ENCODE measurements at regions not wholly inside any gene's neighbourhood (a gene's known extent, or its start where the extent isn't known, plus 50 kb on each side); places are given as distances from the start of the nearest gene placed in this dataset.
"Not testable (repeated sequence)": the region's sequence is repeated elsewhere in the genome, so short reads cannot be mapped to it uniquely, and the experiment has no call there.

- H3K4me3 ChIP-seq (ENCODE audit: low read depth, low read length) = no peak overlapping the region
- TF ChIP-seq CTCF (conservative IDR thresholded peaks at IDR 0.05; ENCODE audit: low read depth, low read length) = no peak
- no peak for DNase-seq (ENCODE audit: low read depth)
Observed at GRCh38 chr17:27950995-27951394, 57.8 kb upstream of the LYRM9 start.

GRCh38 chr17:27951872-27952271, 58.7 kb upstream of the LYRM9 start:
- no peak for TF ChIP-seq CTCF (conservative IDR thresholded peaks at IDR 0.05; ENCODE audit: low read depth, low read length)
- DNase-seq (ENCODE audit: low read depth) = no peak
- no peak overlapping the region for H3K4me3 ChIP-seq (ENCODE audit: low read depth, low read length)

GRCh38 chr17:27952366-27952765, 59.2 kb upstream of the LYRM9 start:
- no peak for DNase-seq (ENCODE audit: low read depth)
- TF ChIP-seq CTCF (conservative IDR thresholded peaks at IDR 0.05; ENCODE audit: low read depth, low read length) = no peak
- H3K4me3 ChIP-seq (ENCODE audit: low read depth, low read length) = no peak overlapping the region

- no peak for TF ChIP-seq CTCF (conservative IDR thresholded peaks at IDR 0.05; ENCODE audit: low read depth, low read length)
- no peak for DNase-seq (ENCODE audit: low read depth)
- H3K4me3 ChIP-seq (ENCODE audit: low read depth, low read length) = no peak overlapping the region
Observed at GRCh38 chr17:27954548-27955495, 61.7 kb upstream of the LYRM9 start.

- no peak overlapping the region for H3K4me3 ChIP-seq (ENCODE audit: low read depth, low read length)
- TF ChIP-seq CTCF (conservative IDR thresholded peaks at IDR 0.05; ENCODE audit: low read depth, low read length) = no peak
- no peak for DNase-seq (ENCODE audit: low read depth)
Observed at GRCh38 chr17:27956601-27957445, 63.7 kb upstream of the LYRM9 start.

GRCh38 chr17:27957446-27957793, 64.3 kb upstream of the LYRM9 start:
- DNase-seq (ENCODE audit: low read depth); H3K4me3 ChIP-seq (ENCODE audit: low read depth, low read length): not testable (repeated sequence)

GRCh38 chr17:27958708-27959381, 65.7 kb upstream of the LYRM9 start:
- TF ChIP-seq CTCF (conservative IDR thresholded peaks at IDR 0.05; ENCODE audit: low read depth, low read length) = no peak
- DNase-seq (ENCODE audit: low read depth) = no peak
- no peak overlapping the region for H3K4me3 ChIP-seq (ENCODE audit: low read depth, low read length)

Measured in epithelial cell of proximal tubule (primary cell).